Muscle of back (tissue), 3 donors: ENCODE measurements at regions not wholly inside any gene's neighbourhood (a gene's known extent, or its start where the extent isn't known, plus 50 kb on each side); places are given as distances from the start of the nearest gene placed in this dataset.

ENCODE experiments used
- DNase-seq, 3 donors: peaks; one replicate each; pipeline versions ENCODE4 v3.0.0 to v3.0.0-alpha.2; 2013

- no peak for DNase-seq
Measured at GRCh38 chr12:115223991-115224390, 540.0 kb upstream of the TBX3 start.

GRCh38 chr12:115223322-115223721 is 539.3 kb upstream of the TBX3 start:
- no peak for DNase-seq

- DNase-seq: no peak
Measured at GRCh38 chr12:115222220-115222619, 538.2 kb upstream of the TBX3 start.

GRCh38 chr12:115216301-115216700 is 532.3 kb upstream of the TBX3 start:
- no peak for DNase-seq

GRCh38 chr12:115215544-115215943 is 531.6 kb upstream of the TBX3 start:
- no peak for DNase-seq

GRCh38 chr12:115213538-115214016 is 529.6 kb upstream of the TBX3 start:
- DNase-seq: peak; percentile 71 to 89 (median 72)

GRCh38 chr12:115213118-115213517 is 529.1 kb upstream of the TBX3 start:
- no peak for DNase-seq

- DNase-seq: no peak
Measured at GRCh38 chr12:115212356-115212755, 528.4 kb upstream of the TBX3 start.

- peak in 1 of 3 donors; percentile 83 for DNase-seq
Measured at GRCh38 chr12:115210533-115211252, 526.7 kb upstream of the TBX3 start.

- DNase-seq: no peak
Measured at GRCh38 chr12:115209230-115209629, 525.3 kb upstream of the TBX3 start.

GRCh38 chr12:115208098-115208497 is 524.1 kb upstream of the TBX3 start:
- DNase-seq: no peak

- DNase-seq: no peak
Measured at GRCh38 chr12:115207216-115207915, 523.4 kb upstream of the TBX3 start.

- DNase-seq: no peak
Measured at GRCh38 chr12:115206801-115207200, 522.8 kb upstream of the TBX3 start.

- no peak for DNase-seq
Measured at GRCh38 chr12:115205755-115206308, 521.9 kb upstream of the TBX3 start.

- DNase-seq: peak in 1 of 3 donors; percentile 45
Measured at GRCh38 chr12:115204957-115205754, 521.2 kb upstream of the TBX3 start.

GRCh38 chr12:115203701-115204100 is 519.7 kb upstream of the TBX3 start:
- peak; percentile 62 to 80 (median 73) for DNase-seq

- DNase-seq: no peak
Measured at GRCh38 chr12:115201966-115202365, 518.0 kb upstream of the TBX3 start.

- peak in 2 of 3 donors; percentile 39 to 80 for DNase-seq
Measured at GRCh38 chr12:115199831-115200230, 515.9 kb upstream of the TBX3 start.

GRCh38 chr12:115194857-115195256 is 510.9 kb upstream of the TBX3 start:
- no peak for DNase-seq

GRCh38 chr12:115194448-115194847 is 510.5 kb upstream of the TBX3 start:
- DNase-seq: no peak

- DNase-seq: peak in 1 of 3 donors; percentile 52
Measured at GRCh38 chr12:115191342-115191741, 507.4 kb upstream of the TBX3 start.
